Gastroesophageal sphincter (tissue), 3 donors: ENCODE measurements at regions not wholly inside any gene's neighbourhood (a gene's known extent, or its start where the extent isn't known, plus 50 kb on each side); places are given as distances from the start of the nearest gene placed in this dataset.
"Not testable (repeated sequence)": the region's sequence is repeated elsewhere in the genome, so short reads cannot be mapped to it uniquely, and the experiment has no call there.

Experiments
- CTCF ChIP-seq, 4 experiments: fragments of 200-600 bp in 2 of 4; fragments of 450-650 bp in 2 of 4; sonication (generic) in 1 of 4; IDR thresholded peaks; one replicate each; pipeline ENCODE4 v1.5.1; 2017 to 2019; ENCODE audit warnings: antibody characterized with exemption in 4 of 4, mild to moderate bottlenecking in 2 of 4, moderate library complexity in 2 of 4
- POLR2A ChIP-seq, 2 donors: fragments of 450-650 bp; IDR thresholded peaks; one replicate each; pipeline ENCODE4 v1.6.1; 2017; ENCODE audit warnings: antibody characterized with exemption in 2 of 2, mild to moderate bottlenecking in 2 of 2, moderate library complexity in 1 of 2
- POLR2AphosphoS5 ChIP-seq: sonication (generic); formaldehyde crosslinking; IDR thresholded peaks from one replicate; pipeline ENCODE4 v1.6.1; 2017; ENCODE audit warnings: antibody characterized with exemption

- not testable (repeated sequence) for TF ChIP-seq CTCF (IDR thresholded peaks at IDR 0.05); POLR2AphosphoS5; POLR2A (IDR thresholded peaks at IDR 0.05)
Observed at GRCh38 chr6:67947762-67948161, 687.3 kb upstream of the ADGRB3 start.
